NCI-H82 (cell line): ENCODE measurements at regions not wholly inside any gene's neighbourhood (a gene's known extent, or its start where the extent isn't known, plus 50 kb on each side); places are given as distances from the start of the nearest gene placed in this dataset.
A peak's percentile ranks its signal among the peaks of the same experiment; 100 is the strongest.

Source experiments
- DNase-seq: peaks from one replicate; lab custom pipeline; 2025; lab: John Stamatoyannopoulos, UW

DNA sequence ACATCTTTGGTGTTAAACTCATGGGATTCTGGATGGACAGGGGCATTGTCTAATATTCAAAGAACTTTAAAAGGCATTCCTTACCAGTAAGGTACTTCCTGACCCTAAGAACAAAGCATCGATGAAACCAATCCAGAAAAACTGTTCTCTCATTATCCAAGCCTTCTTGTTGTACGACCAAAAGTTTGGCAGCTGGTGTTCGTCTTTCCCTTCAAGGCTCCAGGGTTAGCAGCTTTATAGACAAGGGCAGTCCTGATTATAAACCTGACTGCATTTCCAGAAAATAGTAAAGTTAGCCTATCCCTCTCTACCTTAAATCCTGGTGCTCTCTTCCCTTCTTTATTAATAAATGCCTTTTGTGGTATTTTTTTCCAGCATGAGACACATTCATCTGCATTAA, 149.4 kb upstream of the MRPS30 start:
- DNase-seq: no peak

GRCh38 chr5:44652674-44653073, 156.1 kb upstream of the MRPS30 start:
- no peak for DNase-seq

DNA sequence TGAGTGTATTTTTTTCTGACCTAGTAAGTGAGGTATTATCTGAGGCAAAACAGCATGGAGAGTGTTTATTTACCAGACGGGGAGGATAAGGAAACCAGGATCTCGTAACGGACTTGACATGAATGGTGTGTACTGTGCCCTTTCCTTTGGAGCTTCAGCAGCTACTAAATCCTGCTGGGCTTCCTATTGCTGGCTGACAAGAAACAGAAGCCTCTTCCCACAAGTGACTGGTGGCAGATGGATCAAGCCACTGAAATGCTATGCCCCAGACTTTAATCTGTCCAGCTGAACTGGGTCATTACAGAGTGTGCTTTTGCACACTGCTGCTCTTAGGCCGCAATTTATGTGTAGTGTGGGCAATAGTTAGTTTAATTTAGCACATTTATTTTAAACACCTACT, 162.7 kb upstream of the MRPS30 start:
- DNase-seq: peak; percentile 91

- DNase-seq: no peak
Measured at GRCh38 chr5:44645502-44645901, 163.2 kb upstream of the MRPS30 start.

DNA sequence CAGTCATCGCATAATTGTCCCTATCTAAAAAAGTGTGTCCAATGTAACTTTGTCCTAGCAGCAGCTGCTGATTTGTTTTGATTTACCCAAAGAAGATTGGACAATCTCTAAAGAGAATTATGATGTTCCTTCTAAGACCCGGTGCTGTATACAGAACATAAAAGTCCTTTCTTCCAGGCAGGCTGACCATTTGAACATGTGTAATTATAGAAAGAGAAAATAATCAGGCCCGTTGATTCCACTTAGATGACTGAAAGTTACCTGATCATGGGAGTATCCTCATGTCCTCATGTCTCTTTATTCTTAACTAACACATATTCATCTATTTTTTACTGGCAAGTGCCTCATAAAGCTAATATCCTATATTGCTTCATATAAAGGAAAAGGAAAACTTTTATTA, 164.1 kb upstream of the MRPS30 start:
- no peak for DNase-seq

DNA sequence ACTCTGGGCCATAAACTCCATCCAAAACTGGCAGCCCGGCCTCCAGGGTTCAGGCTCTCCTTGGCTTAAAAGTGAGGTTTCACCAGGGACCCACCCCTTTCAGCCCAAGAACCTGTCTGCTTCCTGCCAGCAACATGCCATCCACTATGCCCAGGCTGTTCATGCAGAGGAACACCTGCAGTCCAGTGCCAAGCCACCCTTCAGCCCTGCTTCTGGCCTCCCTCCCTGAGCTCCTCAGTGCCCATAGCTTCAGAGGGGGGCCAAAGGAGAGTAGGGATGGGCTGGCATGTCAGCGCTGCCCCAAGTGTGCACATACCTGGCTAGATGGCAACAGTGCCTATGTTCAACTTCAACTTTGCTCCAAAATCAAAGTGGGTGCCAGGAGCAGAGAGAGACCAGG, 166.9 kb upstream of the MRPS30 start:
- DNase-seq: no peak

DNA sequence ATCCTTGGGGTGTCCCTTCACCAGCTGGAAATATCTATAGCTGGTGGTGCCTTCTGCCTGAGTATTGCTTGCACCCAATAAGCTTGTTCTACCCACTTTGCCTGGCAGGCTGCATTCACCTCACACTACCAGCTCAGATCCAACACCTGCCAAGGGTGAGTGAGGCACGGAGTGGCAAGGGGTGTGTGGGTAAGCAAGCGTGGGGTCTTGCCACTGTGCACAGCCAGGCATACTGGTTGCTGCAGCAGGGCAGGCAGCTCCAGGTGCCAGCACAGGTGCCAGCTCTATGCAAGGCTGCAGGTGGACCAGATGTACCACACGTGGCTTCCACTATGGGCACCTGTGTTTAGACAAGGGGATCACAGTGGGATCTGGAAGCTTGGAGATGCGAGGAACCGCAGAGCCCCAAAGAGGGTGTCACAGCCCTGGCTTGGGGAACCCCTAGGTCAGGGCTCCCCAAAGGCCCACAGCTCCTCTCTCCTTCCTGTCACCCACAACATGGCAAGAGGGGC, 167.7 kb upstream of the MRPS30 start:
- no peak for DNase-seq

DNA sequence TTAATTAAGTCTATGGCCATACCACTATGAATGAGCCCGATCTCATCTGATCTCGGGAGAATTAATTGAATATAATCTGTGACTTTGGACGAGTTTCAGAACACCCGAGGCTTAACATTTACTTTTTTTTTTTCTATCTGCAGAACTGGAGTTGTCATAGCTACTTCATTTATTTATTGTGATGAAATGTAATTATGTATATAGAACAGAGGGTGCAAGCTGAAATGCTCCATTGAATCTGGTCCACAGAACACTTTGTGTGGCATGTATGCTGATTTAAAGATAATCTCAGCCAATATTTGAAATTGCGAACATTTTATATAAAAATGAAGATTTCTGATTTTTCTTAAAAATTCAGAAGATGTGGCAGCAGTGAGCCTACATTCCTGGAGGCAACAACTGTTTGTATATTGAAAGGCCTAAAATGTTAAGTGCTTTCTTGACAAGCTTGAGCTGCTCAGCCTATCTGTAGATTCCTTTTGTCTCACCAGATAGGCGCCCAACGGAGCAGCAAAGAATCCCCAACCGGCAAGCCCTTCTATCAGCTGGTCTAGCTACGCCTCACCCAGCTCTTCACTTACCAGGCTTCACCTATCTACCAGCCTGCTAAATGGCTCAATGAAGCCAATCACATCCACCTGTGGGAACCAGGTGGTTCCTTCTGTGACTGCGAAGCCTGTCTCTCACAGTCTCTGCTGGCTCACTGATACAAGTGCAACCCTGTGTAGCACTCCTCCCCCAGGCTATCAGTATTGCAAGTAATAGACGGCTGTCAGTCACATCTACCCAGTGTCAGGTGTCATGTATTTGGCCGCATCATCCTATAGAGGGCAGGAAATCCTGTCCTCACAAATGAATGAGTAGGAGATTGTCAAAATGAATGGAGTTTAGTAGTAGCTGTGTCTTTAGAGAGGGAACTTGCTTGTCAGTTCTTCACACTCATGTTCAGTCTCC, 170.6 kb upstream of the MRPS30 start:
- DNase-seq: peak; percentile 14

DNA sequence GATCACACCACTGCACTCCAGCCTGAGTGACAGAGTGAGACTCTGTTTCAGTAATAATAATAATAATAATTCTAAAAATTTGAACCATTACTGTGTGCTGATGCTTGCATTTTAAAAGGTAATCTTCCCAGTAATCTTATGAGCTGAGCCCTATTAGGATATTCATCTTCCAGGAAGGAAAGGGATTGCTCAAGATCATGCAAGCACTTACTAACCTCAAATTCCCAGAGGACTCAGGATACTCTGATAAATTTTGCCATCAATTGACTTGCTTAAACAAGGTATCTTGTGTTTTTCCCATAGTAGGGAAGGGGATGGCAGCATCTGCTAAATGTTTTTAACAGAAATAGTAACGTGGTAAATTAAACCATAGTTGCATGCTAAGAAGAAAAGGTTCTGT, 176.4 kb upstream of the MRPS30 start:
- no peak for DNase-seq

DNA sequence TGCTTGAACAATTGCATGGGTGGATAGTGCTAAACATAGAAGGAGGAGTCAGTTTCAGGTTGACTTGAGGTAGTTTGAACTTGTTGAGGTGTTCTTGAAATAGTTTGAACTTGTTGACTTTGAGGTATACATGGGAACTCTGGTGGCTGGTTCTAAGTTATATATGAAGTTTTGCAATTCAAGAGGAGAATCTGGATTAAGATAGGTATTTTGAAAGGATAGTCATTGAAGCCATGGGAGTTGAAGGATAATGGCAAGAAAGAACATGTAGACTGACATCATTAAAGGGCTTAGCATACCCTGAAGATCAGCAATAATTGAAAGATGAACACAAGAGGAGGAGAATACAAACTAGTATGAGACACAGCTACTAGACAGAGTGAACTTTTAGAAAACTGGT, 181.9 kb upstream of the MRPS30 start:
- DNase-seq: no peak

DNA sequence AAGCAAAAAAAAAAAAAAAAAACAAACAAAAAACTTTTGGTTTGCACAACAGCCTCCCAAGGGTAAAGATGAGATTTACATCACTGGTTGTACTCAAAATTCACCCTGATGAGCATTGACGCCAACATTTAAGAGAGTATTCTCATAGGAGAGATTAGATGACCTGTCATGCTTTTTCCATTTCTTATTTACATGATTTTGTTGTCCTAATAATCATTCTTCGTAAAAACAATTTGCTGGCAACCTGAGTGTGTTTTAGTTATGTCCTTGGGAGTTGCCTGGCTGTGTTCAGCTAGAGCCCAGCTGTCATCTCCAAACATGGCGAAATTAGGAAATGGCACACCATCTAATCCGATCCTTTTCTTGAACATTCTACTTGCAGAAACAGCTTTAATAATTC, 186.4 kb upstream of the MRPS30 start:
- no peak for DNase-seq

DNA sequence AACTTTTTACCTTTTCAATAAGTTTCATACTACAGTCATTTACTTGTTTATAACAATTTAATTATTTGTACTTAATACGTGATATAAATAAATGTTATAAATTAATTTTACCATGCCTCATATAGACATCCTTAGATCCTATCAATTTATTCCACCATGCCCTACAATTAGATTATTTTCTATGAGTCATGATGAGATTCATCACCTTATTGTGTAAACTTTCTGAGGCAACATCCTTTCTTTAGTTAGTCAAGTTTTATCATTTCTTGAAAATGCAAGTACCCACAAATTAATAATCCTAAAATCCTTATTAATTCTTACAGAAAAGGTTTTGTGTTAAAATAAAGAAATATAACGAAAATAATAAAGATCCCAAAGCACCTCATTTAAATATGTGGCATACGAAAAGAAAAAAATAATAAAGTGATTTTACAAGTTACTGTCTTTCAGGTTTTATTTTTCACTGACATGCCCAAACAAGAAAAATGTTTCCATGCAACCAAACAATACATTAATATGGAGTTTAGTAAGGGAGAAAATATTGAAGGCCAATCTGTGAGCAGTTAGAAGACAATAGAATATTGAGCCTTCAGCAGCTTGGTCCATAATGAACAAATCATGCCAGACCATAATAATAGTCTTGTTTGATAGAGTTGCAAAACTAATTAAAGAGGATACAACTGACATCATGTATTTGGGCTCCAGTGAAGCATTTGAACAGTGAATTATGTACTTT, 188.7 kb upstream of the MRPS30 start:
- DNase-seq: no peak

DNA sequence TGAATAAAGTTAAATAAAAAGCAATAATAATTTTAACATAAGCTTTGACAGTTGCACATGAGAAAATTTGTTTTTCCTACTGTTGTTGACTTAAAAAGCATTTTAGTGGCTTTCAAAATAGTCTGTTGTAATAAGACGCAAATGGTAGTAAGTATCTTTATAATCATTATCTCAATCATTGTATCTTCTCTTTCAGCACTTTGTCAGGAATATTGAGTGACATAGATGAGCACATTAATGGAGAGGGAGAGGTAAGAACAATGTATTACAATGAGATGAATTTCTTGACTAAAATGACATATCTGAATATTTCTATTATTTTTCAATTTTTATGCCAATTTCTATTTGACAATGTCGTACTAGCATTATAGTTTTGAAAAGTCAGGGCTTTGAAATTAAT, 193.9 kb upstream of the MRPS30 start:
- DNase-seq: no peak

DNA sequence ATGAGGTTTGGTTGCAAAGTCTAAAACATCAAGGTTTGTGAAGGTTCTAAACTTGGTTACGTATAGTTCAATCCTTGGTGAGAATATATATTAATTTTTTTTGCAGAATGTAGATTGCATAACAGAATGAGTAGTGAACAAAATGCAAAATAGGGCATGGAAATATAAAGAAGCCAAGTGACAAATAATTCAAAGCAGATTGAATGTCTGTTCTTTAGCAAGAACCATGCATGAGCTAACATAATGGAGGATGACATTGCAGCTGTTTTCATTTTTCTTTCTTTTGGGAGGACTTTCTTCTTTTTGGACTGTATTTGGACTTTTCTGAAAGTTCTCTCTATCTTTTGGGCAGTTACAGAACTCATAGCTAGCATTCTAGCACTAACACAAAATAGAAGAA, 194.8 kb upstream of the MRPS30 start:
- DNase-seq: no peak

- no peak for DNase-seq
Measured at GRCh38 chr5:44605926-44606325, 202.8 kb upstream of the MRPS30 start.

DNA sequence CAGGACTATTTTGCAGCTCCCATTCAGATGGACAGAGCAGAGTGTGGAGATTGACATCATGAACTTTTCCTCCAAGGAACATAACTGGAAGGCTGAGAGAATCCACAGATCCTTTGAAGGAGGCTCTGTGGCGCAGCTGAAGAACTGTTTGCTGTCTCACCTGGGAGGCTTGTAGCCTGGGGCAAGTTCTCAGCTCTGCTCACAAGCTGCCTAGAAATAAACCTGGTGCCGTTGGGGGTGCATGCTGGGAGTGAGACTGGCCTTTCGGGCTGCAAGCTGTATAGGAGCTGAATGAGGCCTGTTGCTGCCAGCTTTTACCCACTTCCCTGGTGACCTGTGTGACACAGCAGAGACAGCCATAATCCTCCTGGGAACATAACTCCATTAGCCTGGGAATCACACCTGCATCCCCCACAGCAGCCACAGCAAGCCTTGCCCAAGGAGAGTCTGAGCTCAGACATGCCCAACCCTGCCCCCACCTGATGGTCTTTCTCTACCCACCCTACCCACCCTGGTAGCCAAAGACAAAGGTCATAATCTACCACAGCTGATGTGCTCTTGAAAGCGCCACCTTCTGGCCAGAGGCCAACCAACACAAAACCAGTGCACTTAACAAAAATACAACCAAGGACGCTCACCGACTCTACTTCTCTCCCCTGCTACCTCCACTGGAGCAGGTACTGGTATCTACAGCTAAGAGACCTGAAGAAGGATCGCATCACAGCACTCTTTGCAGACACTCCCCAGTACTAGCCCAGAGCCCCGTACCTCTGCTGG, 205.1 kb upstream of the MRPS30 start:
- peak; percentile 36 for DNase-seq

GRCh38 chr5:44574678-44575077, 185.5 kb upstream of the FGF10 start:
- no peak for DNase-seq

DNA sequence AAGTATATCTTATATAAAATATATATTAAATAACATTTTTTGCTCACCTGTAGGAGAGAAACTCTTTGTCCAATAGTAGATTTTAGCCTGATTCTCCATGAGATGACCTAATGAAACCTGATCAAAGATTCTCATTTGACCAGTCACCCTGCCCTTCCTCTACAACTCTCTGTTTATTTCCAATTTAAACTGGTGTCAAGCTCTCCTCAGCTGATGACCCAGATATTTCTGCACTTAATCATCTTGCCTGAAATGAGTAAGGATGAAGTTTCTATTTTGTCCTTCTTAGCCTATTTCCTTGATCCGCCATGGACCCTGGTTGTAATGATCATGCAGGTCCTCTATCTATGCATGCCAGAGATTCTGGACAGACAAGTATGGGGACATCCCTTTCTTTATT, 179.3 kb upstream of the FGF10 start:
- no peak for DNase-seq

DNA sequence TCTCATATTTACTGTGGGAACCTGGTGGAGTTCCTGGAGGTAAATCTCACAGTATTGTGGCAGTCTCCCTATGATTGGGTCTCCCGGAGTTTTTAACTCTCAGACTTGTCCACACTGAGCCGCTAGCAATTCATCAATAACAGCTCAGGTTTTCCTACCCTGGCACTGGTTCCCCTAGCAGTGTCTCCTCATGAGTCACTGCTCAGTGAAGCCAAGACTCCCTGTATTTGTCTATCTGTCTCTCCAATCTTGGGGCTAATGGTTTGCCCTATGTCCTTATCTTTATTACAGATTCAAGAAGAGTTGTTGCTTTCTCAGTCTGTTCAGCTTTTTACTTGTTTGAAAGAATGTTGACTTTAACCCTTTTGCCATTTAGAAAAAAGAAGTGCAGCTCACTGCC, 176.7 kb upstream of the FGF10 start:
- no peak for DNase-seq

DNA sequence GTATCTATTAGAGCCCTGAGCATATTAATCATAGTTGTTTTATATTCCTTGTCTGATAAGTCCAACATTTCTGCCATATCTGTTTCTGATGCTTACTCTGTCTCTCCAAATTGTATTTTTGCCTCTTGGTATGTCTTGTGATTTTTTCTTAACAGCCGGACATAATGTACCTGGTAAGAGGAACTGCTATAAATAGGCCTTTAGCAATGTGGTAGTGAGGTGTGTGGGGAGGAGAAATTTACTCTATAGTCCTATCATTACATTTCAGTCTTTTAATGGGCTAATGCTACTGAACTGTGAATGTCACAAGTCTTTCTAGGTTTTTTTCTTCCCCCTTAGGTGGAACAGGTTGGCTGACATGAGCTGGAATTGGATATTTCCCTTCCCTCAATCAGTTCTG, 176.1 kb upstream of the FGF10 start:
- no peak for DNase-seq

GRCh38 chr5:44546286-44546685, 157.1 kb upstream of the FGF10 start:
- DNase-seq: no peak

- DNase-seq: no peak
Measured at GRCh38 chr5:44543511-44543910, 154.3 kb upstream of the FGF10 start.
